K562 (cell line): ENCODE measurements at regions not wholly inside any gene's neighbourhood (a gene's known extent, or its start where the extent isn't known, plus 50 kb on each side); places are given as distances from the start of the nearest gene placed in this dataset.

Experiments used
- ATAC-seq: fragments of 200-7000 bp; cut with Tn5 transposase; 3 replicates; pipeline ENCODE4 v1.9.1; 2020; ENCODE audit warnings: moderate library complexity
- BruUV-seq: library from RNA; stranded (reverse); fragments of 400-500 nt; replicated peaks from 2 replicates; lab custom pipeline; 2021; lab: Mats Ljungman, UMichigan
- CTCF ChIA-PET: fragments of 300-600 bp; formaldehyde crosslinking; extraction: SDS; loops from one replicate; lab custom pipeline; 2021; ENCODE audit warnings: low intra/inter-chr PET ratio; lab: Yijun Ruan, JAX
- POLR2A ChIA-PET: fragments of 300-600, 350-650 bp; sonication (Branson Sonifier 250); formaldehyde crosslinking; extraction: SDS; loops from one replicate; lab custom pipeline; 2021; ENCODE audit warnings: antibody characterized with exemption, inconsistent platforms; lab: Yijun Ruan, JAX
- DNase-seq, 4 experiments: peaks; one replicate each; pipeline versions ENCODE4 v3.0.0 to v3.0.0-alpha.2; 2011 to 2018; ENCODE audit warnings: low spot score in 3 of 4, mixed read lengths in 3 of 4; ENCODE audit errors: extremely low read depth in 1 of 4
- FAIRE-seq: peaks from 2 replicates; lab custom pipeline; 2011; peaks lifted over from hg19 to GRCh38; lab: Jason Lieb, UNC
- H2AFZ ChIP-seq: 2 replicates; pipeline ENCODE4 v1.6.0; 2011; ENCODE audit warnings: low read depth, low read length, control low read depth, inconsistent platforms
- H3K27ac ChIP-seq: fragments of 200-600 bp; 3 replicates; pipeline ENCODE4 v1.8.0; 2011; ENCODE audit warnings: low read depth, mild to moderate bottlenecking, control low read depth, inconsistent platforms, low read length, moderate library complexity, mixed read lengths; ENCODE audit errors: extremely low read depth
- H3K27me3 ChIP-seq, 2 experiments: fragments of 300-600 bp in 1 of 2; 2 replicates in 1 of 2; 3 replicates in 1 of 2; pipeline versions ENCODE4 v1.6.0 to v1.8.0; 2011; ENCODE audit warnings: inconsistent platforms in 2 of 2, low read length in 2 of 2, mild to moderate bottlenecking in 1 of 2, mixed read lengths in 1 of 2, moderate library complexity in 1 of 2; ENCODE audit not compliant: control insufficient read depth in 2 of 2, insufficient read depth in 2 of 2
- H3K36me3 ChIP-seq: fragments of 300-600 bp; 3 replicates; pipeline ENCODE4 v1.8.0; 2011; ENCODE audit warnings: mild to moderate bottlenecking, low read length, inconsistent platforms; ENCODE audit not compliant: control insufficient read depth, insufficient read depth
- H3K4me1 ChIP-seq, 2 experiments: fragments of 200-600 bp in 1 of 2; replicated peaks in 1 of 2; 2 replicates in 1 of 2; 3 replicates in 1 of 2; pipeline versions ENCODE4 v1.5.1 to v1.8.0; 2011; ENCODE audit warnings: inconsistent platforms in 2 of 2, low read length in 2 of 2, mild to moderate bottlenecking in 1 of 2, mixed read lengths in 1 of 2, moderate library complexity in 1 of 2; ENCODE audit not compliant: control insufficient read depth in 2 of 2, insufficient read depth in 2 of 2
- H3K4me2 ChIP-seq: 2 replicates; pipeline ENCODE4 v1.6.1; 2011; ENCODE audit warnings: low read length, control low read depth, inconsistent platforms, mixed read lengths; ENCODE audit not compliant: insufficient read depth
- H3K4me3 ChIP-seq: fragments of 200-600 bp; sonication (generic), shearing (Covaris generic); 2 replicates; pipeline ENCODE4 v1.5.1; 2016; ENCODE audit warnings: control low read depth, inconsistent platforms
- H3K79me2 ChIP-seq: fragments of 200-600 bp; 3 replicates; pipeline ENCODE4 v1.8.0; 2011; ENCODE audit warnings: low read length, inconsistent platforms; ENCODE audit not compliant: control insufficient read depth, insufficient read depth
- H3K9ac ChIP-seq, 2 experiments: 2 replicates each; pipeline versions ENCODE4 v1.6.0 to v1.6.1; 2011; ENCODE audit warnings: low read depth in 2 of 2, low read length in 2 of 2, control low read depth in 1 of 2, inconsistent platforms in 1 of 2, mild to moderate bottlenecking in 1 of 2, mixed read lengths in 1 of 2; ENCODE audit not compliant: insufficient read depth in 1 of 2
- H3K9me1 ChIP-seq: one replicate; pipeline ENCODE4 v1.6.0; 2011; ENCODE audit warnings: inconsistent platforms, mild to moderate bottlenecking, low read length, moderate library complexity; ENCODE audit not compliant: control insufficient read depth, insufficient read depth
- H3K9me3 ChIP-seq: replicated peaks from 2 replicates; pipeline ENCODE4 v1.5.1; 2011; ENCODE audit warnings: low read depth, low read length, inconsistent platforms; ENCODE audit not compliant: control insufficient read depth, insufficient read depth
- H4K20me1 ChIP-seq: replicated peaks from 2 replicates; pipeline ENCODE4 v1.6.1; 2011; ENCODE audit warnings: low read length, inconsistent platforms, mixed read lengths; ENCODE audit not compliant: control insufficient read depth, insufficient read depth
- ETV1 ChIP-seq: fragments of 450-650 bp; conservative IDR thresholded peaks from 2 replicates; pipeline ENCODE4 v1.6.1; 2016; ENCODE audit warnings: missing genetic modification characterization, control low read depth, low read depth, missing compliant biosample characterization
- EZH2 ChIP-seq: IDR thresholded peaks from 2 replicates; pipeline ENCODE4 v1.6.1; 2012; ENCODE audit warnings: low read depth, mild to moderate bottlenecking, inconsistent platforms, low read length, borderline replicate concordance
- MTA2 ChIP-seq: fragments of 450-650 bp; IDR thresholded peaks from 2 replicates; pipeline ENCODE4 v1.6.1; 2016; ENCODE audit warnings: low read depth
- SMARCE1 ChIP-seq: fragments of 450-650 bp; IDR thresholded peaks from 2 replicates; pipeline ENCODE4 v1.7.1; 2016; ENCODE audit warnings: mild to moderate bottlenecking
- TARDBP ChIP-seq: fragments of 450-650 bp; IDR thresholded peaks from 2 replicates; pipeline ENCODE4 v1.6.1; 2016
- ZFX ChIP-seq: sonication (generic); formaldehyde crosslinking; IDR thresholded peaks from 2 replicates; pipeline ENCODE4 v1.8.0; 2022; ENCODE audit warnings: mild to moderate bottlenecking, missing genetic modification reagents, moderate library complexity
- ZNF655 ChIP-seq: fragments of 250-450 bp; sonication (Bioruptor Pico); IDR thresholded peaks from 2 replicates; pipeline ENCODE4 v1.5.0; 2021
- ZNF77 ChIP-seq: fragments of 250-450 bp; sonication (Bioruptor Pico); IDR thresholded peaks from 2 replicates; pipeline ENCODE4 v1.5.0; 2020
- ZNF780A ChIP-seq: fragments of 250-450 bp; sonication (Bioruptor Pico); IDR thresholded peaks from 2 replicates; pipeline ENCODE4 v1.5.0; 2021; ENCODE audit warnings: mild to moderate bottlenecking
- WGBS: fragments of 100-300 bp; shearing (Covaris generic); methylation state at CpG from one replicate; pipeline ENCODE4 v1.1.6; 2016; ENCODE audit warnings: low coverage, mixed read lengths; ENCODE audit not compliant: insufficient coverage; ENCODE audit errors: missing lambda C conversion rate; 5-methylcytosine and 5-hydroxymethylcytosine counted together
- in situ Hi-C: fragments of 300-500 bp; cut with MboI; formaldehyde crosslinking; loops from 4 replicates; pipeline ENCODE4 v1.15.0; 2018; ENCODE audit warnings: inconsistent platforms, mixed read lengths
- intact Hi-C: fragments of 100-400 bp; cut with micrococcal nuclease; formaldehyde crosslinking; loops from 2 replicates; pipeline ENCODE4 v1.14.2; 2022

GRCh38 chr3:102374863-102375634 lies 59.8 kb upstream of the ZPLD1 start:
- H3K36me3 ChIP-seq = no peaks in the 10 kb centered on the region
- H3K9me3 ChIP-seq = no peaks in the 10 kb centered on the region
- ChIA-PET POLR2A (no interaction called here), CTCF (no interaction called here)
- H3K4me2 ChIP-seq = no peak overlapping the region
- no peak overlapping the region for H3K4me3 ChIP-seq
- no peak for FAIRE-seq
- no peak for DNase-seq
- H3K4me1 ChIP-seq = no peaks in the 10 kb centered on the region
- in situ Hi-C loops (no loop called here), intact Hi-C loops (no loop called here)
- H4K20me1 ChIP-seq = no peaks in the 10 kb centered on the region
- no peaks in the 10 kb centered on the region for H3K79me2 ChIP-seq
- no peak overlapping the region for H3K27ac ChIP-seq
- no peaks in the 10 kb centered on the region for H3K9me1 ChIP-seq
- no peak overlapping the region for H2AFZ ChIP-seq
- ATAC-seq = no peak
- TF ChIP-seq ZNF780A (CRISPR knock-in tag) (no peak), ZNF655 (no peak), EZH2 (no peak), MTA2 (no peak), TARDBP (no peak), ZFX (CRISPR knock-in tag) (no peak), ETV1 (tag) (no peak), ZNF77 (CRISPR knock-in tag) (no peak), SMARCE1 (no peak)
- no TSS peak for BruUV-seq
- H3K27me3 ChIP-seq = no peaks in the 10 kb centered on the region
- WGBS = 7% methylated on average over 2 of the region's 2 CpGs
- H3K9ac ChIP-seq = no peak overlapping the region
